IPS-NIHi7 (cell line): ENCODE measurements at regions not wholly inside any gene's neighbourhood (a gene's known extent, or its start where the extent isn't known, plus 50 kb on each side); places are given as distances from the start of the nearest gene placed in this dataset.
"Not testable (repeated sequence)": the region's sequence is repeated elsewhere in the genome, so short reads cannot be mapped to it uniquely, and the experiment has no call there.

Experiments
- DNase-seq: peaks from one replicate; pipeline ENCODE4 v3.0.0; 2012; ENCODE audit warnings: mixed read lengths; ENCODE audit errors: extremely low spot score

DNA sequence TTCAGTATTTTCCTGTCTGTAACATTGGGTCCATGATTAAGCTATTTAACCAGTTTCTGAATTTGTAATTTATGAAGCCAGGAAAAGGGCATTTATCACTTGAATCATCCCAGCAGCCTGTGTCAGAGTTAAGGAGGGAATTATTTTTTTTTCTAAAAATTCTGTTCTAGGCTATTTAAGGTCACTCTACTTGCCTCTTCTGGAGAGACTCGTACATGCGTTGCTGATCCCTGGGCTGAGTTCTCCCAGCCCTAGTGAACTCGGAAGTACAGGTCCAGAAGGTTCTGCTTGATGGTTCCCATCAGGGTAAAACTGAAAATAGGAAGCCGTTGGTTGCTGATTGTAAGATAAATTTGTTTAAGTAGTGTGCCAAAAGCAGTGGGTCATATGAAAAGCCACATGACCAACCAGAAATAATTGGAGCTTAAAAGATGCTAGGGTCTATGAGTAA lies 90.7 kb downstream of the GPR88 start:
- DNase-seq: no peak

DNA sequence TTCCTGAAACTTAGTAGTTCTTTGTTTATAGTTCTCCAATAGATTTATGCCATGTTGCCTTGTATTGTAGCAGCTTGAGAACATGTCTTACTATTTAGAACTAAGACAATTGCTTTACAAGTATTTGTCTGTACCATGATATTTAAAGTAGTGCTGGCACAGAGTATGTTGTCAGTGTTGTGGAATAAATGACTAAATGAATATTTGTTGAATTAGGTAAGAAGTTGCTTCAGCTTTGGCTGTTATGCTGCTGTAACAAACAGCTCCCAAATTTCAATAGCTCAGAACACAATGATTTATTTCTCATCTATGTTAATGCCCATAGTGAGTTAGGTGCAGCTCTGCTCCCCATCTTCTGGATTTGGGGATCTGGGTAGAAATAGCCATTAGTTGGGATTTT lies 90.2 kb upstream of the VCAM1 start:
- DNase-seq: no peak

DNA sequence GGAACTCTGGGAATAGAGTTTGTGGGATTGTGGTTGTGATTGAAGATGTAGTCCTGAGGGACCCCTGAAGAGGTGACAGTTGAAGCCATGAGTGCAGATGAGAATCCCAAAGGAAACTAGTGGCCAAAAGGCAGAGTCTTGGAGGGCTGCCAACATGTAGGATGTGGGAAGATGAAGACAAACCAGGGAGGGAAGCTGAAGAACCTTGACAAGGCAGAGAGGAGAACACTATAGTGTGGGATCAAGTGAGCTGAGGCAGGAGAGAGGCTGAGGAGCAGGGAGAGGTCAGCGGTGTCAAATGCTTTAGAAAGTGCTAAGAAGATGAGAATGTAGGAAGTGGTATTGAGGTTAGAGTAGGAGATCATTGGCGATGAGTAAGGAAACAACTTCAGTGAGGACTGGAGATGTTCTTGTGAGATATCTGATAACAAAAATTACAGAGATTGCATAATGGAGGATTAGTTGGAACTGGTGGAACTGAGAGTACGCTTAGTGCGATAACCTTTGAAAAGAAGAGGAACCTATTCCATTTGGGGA lies 88.5 kb upstream of the VCAM1 start:
- DNase-seq: no peak

DNA sequence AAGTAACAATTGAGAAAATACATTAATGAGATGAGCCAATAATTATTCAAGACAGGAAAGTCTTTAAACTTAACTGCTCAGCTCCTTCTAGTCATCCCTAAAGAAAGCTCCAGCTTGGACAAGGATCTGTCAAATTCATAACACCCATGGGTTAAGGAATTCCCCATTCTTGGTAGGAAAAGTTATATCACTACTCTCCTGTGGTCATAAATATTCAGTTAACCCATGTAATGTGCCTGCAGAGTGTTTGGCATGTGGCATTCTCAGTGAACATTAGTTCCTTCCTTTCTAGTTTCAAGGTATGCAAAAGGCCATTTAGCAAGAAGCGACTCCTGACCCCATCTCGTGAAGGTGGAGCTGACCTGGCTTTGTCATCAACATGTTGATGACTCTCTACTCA lies 76.7 kb upstream of the VCAM1 start:
- DNase-seq: no peak

DNA sequence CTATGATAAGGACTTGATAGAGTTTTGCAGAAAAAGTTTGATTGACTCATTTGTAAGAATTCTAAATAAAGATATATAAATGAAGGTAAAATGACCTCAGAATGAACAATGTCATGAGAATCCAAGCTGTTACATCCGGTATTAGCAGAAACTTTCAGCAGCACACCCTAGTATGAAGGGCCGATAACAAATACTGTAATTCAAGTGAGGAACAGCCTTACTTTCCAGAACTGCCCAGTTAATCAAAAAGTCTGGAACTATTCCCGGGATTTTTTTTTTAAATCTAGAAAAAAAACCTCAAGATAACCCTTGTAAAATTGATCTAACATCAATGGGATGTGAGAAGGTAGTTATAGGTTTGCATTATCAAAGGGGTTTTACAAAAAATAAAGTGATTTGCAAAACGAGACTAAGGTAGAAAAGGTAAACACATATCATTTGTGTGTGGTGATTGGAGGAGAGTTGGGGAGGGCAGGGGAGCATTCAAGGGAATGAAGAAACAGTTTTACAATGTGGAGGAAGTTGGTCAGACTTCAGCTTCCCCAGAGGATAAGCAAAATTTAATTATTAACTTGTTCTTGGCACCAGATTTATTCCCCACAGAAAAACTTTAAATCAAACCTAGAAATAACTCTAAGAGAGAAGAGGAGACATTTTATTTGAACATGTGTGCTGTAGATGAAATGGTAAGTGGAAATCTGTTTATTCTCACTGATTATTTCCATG lies 75.9 kb upstream of the VCAM1 start:
- no peak for DNase-seq

DNA sequence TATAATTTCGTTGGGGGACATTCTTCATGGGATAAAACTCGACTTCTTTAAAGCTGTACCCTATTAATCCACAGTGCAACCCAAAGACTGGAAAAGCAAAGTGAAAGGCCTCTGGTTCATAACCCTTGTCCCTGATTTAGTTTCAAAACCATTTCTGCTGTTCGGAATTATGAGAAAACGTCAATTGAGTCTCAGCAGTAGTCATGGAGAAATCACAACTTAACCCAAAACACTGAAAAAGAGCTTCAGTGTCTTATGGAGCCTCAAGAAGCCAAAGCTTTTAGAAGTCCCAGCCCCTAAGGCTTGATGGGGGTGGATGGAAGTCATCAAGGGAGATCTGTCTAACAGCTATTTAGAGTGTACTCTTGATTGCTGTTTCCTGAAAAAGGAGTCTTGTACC lies 73.5 kb upstream of the VCAM1 start:
- no peak for DNase-seq

DNA sequence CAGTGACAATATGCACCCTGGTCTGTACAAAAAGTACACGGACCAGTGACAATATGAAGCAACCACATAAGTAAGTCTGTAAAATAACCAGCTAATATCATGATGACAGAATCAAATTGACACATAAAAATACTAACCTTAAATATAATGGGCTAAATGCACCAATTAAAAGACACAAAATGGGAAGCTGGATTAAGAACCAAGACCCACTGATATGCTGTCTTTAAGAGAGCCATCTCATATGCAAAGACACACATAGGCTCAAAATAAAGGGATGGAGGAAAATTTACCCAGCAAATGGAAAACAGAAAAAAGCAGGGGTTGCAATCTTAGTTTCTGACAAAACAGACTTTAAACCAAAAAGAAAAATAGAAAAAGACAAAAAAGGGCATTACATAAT lies 70.4 kb upstream of the VCAM1 start:
- DNase-seq: no peak

DNA sequence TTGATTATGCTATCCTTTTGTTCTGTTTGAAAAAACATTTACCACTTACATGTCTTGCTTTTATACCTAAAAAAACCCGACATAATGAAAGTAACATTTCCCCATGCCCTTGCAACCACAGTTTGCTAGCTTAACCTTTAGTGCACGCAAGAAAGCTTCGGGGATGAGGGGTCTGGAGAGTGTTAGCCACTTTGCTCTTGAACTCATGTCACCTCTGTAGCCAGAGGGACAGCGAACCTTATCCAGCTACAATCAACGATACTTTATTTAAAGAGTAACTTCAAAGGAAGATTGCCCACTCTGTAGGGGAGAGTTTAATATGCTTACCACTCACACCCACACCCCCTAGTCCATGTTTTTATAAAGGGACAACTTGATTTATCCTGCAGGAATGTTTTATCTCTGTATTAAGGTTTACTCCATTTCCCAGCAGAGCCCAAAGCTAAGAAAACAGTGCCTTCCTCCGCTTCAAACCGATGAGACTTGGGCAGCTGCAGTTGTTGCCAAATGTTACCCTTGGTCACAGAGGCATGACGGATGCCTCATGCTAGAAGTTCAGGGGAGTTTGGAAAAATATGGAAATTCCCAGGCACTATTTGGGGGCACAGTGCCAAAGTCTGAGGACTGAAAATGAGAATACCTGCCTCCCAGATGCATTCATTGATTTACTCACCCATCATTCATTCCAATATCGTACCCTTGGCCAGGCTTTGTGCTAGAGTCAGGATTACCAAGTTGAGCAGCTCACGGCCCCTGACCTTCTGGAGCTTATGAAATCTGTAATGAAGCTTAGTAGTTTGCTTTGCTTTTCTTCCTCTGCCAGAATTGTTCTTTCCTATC lies 61.4 kb upstream of the VCAM1 start:
- no peak for DNase-seq

DNA sequence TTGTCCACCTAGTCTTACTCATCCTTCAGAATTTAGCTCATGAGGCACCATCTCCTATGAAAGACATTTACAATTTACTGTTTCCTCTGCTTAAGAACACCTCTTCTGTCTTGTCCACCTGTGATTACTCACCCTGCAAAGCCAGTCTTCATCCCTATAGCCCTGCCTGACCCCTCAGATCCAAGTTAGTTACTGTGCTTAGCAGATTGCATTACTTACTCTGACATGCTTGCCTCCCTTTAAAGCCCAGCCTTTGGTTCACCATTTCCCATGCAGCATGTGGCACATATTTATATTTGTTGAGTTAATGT lies 60.9 kb upstream of the VCAM1 start:
- no peak for DNase-seq

DNA sequence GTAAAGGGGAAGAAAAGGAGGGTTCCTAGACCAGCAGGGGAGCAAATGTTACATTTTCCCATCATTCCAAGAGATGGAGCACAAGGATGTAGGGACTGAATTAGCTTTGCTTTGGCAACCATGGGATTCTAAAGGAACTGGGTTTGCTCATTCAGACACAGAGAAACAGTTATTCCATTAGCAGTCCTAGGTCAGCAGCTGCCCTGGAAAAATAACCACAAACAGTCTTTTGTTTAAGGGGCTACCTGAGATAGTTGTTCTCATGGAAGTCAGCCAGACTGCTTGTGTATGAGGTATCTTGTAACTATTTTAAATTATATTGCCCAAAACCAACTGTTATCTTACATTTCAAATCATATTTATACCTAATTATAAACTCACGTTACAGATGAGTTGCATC lies 58.4 kb upstream of the VCAM1 start:
- DNase-seq: no peak

DNA sequence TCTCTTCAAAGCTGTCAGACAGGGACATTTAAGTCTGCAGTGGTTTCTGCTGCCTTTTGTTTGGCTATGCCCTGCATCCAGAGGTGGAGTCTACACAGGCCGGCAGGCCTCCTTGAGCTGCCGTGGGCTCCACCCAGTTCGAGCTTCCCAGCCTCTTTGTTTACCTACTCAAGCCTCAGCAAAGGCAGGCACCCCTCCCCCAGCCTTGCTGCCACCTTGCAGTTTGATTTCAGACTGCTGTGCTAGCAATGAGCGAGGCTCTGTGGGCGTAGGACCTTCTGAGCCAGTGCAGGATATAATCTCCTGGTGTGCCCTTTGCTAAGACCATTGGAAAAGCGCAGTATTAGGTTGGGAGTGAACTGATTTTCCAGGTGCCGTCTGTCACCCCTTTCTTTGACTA lies 51.0 kb upstream of the VCAM1 start:
- DNase-seq: not testable (repeated sequence)
